C4-2B (cell line): ENCODE measurements at regions not wholly inside any gene's neighbourhood (a gene's known extent, or its start where the extent isn't known, plus 50 kb on each side); places are given as distances from the start of the nearest gene placed in this dataset.
A peak's percentile ranks its signal among the peaks of the same experiment; 100 is the strongest.

Experiments used
- CTCF ChIP-seq: fragments of 450-650 bp; conservative IDR thresholded peaks from 2 replicates; pipeline ENCODE4 v1.5.1; 2017; ENCODE audit warnings: mild to moderate bottlenecking
- ZFX ChIP-seq: fragments of 450-650 bp; IDR thresholded peaks from 2 replicates; pipeline ENCODE4 v1.6.1; 2017

GRCh38 chr3:56989169-56989976 lies 71.1 kb upstream of the SPATA12 start:
- TF ChIP-seq CTCF (peak; percentile 55), ZFX (no peak)
